Esophagus squamous epithelium (tissue), 4 donors: ENCODE measurements at regions not wholly inside any gene's neighbourhood (a gene's known extent, or its start where the extent isn't known, plus 50 kb on each side); places are given as distances from the start of the nearest gene placed in this dataset.

ENCODE experiments used
- POLR2A ChIP-seq, 4 donors: fragments of 450-650 bp; IDR thresholded peaks; one replicate each; pipeline ENCODE4 v1.6.1; 2017; ENCODE audit warnings: antibody characterized with exemption in 4 of 4, mild to moderate bottlenecking in 4 of 4, moderate library complexity in 3 of 4
- TF ChIP-seq, protein P1 (sequence below), 6 experiments: fragments of 450-650 bp in 4 of 6; fragments of 200-600 bp in 2 of 6; sonication (generic) in 2 of 6; IDR thresholded peaks; one replicate each; pipeline ENCODE4 v1.5.1; 2016 to 2019; ENCODE audit warnings: antibody characterized with exemption in 6 of 6, mild to moderate bottlenecking in 4 of 6, moderate library complexity in 4 of 6

DNA sequence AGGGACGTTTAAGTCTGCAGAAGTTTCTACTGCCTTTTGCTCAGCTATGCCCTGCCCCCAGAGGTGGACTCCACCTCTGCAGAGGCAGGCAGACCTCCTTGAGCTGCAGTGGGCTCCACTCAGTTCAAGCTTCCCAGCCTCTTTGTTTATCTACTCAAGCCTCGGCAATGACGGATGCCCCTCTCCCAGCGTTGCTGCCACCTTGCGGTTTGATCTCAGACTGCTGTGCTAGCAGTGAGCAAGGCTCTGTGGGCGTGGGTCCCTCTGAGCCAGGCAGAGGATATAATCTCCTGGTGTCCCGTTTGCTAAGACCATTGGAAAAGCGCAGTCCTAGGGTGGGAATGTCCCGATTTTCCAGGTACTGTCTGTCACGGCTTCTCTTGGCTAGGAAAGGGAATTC is 2188.5 kb upstream of the WWC1 start:
- TF ChIP-seq, protein P1, sequence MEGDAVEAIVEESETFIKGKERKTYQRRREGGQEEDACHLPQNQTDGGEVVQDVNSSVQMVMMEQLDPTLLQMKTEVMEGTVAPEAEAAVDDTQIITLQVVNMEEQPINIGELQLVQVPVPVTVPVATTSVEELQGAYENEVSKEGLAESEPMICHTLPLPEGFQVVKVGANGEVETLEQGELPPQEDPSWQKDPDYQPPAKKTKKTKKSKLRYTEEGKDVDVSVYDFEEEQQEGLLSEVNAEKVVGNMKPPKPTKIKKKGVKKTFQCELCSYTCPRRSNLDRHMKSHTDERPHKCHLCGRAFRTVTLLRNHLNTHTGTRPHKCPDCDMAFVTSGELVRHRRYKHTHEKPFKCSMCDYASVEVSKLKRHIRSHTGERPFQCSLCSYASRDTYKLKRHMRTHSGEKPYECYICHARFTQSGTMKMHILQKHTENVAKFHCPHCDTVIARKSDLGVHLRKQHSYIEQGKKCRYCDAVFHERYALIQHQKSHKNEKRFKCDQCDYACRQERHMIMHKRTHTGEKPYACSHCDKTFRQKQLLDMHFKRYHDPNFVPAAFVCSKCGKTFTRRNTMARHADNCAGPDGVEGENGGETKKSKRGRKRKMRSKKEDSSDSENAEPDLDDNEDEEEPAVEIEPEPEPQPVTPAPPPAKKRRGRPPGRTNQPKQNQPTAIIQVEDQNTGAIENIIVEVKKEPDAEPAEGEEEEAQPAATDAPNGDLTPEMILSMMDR (IDR thresholded peaks at IDR 0.05), result no peak
- TF ChIP-seq POLR2A (IDR thresholded peaks at IDR 0.05), result no peak
